ENCODE measurements at regions not wholly inside any gene's neighbourhood (a gene's known extent, or its start where the extent isn't known, plus 50 kb on each side); places are given as distances from the start of the nearest gene placed in this dataset.

GRCh38 chr5:79182141-79182540, 53.8 kb upstream of the JMY start:
- Histone ChIP-seq H3K36me3 (no peaks in the 10 kb centered on the region), H3K4me3 (no peak overlapping the region), H3K27ac (no peak overlapping the region), H3K9me3 (no peaks in the 10 kb centered on the region), H3K4me1 (peaks cover 18% of the 10 kb centered on the region), H3K27me3 (no peaks in the 10 kb centered on the region)
- DNase-seq (ENCODE audit: low spot score in 2 of 2): no peak
- TF ChIP-seq POLR2A (IDR thresholded peaks at IDR 0.05): no peak

- 61% methylated on average over 5 of the region's 5 CpGs for WGBS
- no peaks in the 10 kb centered on the region for H3K9me3 ChIP-seq
- H3K36me3 ChIP-seq: no peaks in the 10 kb centered on the region
- TF ChIP-seq CTCF (IDR thresholded peaks at IDR 0.05): no peak
- TF ChIP-seq EP300 (IDR thresholded peaks at IDR 0.05): no peak
- TF ChIP-seq POLR2AphosphoS5 (IDR thresholded peaks at IDR 0.05): no peak
- no peak for TF ChIP-seq POLR2A (IDR thresholded peaks at IDR 0.05)
- peak overlapping the region; percentile 17 for H3K27ac ChIP-seq
- no peak for DNase-seq (ENCODE audit: low spot score in 2 of 2)
- H3K27me3 ChIP-seq: no peaks in the 10 kb centered on the region
- H3K4me3 ChIP-seq: no peak overlapping the region
- peaks cover 18% of the 10 kb centered on the region for H3K4me1 ChIP-seq
Measured at GRCh38 chr5:79183011-79183410, 52.9 kb upstream of the JMY start.

GRCh38 chr5:79183617-79184016, 52.3 kb upstream of the JMY start:
- Histone ChIP-seq H3K4me1 (peaks cover 18% of the 10 kb centered on the region), H3K36me3 (no peaks in the 10 kb centered on the region), H3K27me3 (no peaks in the 10 kb centered on the region), H3K27ac (peak overlapping the region; percentile 17), H3K4me3 (no peak overlapping the region), H3K9me3 (no peaks in the 10 kb centered on the region)
- no peak for DNase-seq (ENCODE audit: low spot score in 2 of 2)
- no peak for TF ChIP-seq EP300 (IDR thresholded peaks at IDR 0.05)
- TF ChIP-seq POLR2AphosphoS5 (IDR thresholded peaks at IDR 0.05): no peak
- no peak for TF ChIP-seq POLR2A (IDR thresholded peaks at IDR 0.05)
- no peak for TF ChIP-seq CTCF (IDR thresholded peaks at IDR 0.05)
- 21% methylated on average over 1 of the region's 1 CpG for WGBS

- 96% methylated on average over 2 of the region's 2 CpGs for WGBS
- Histone ChIP-seq H3K9me3 (no peaks in the 10 kb centered on the region), H3K4me3 (no peak overlapping the region), H3K36me3 (no peaks in the 10 kb centered on the region), H3K27ac (no peak overlapping the region), H3K27me3 (no peaks in the 10 kb centered on the region), H3K4me1 (peaks cover 25% of the 10 kb centered on the region)
- no peak for DNase-seq (ENCODE audit: low spot score in 2 of 2)
- no peak for TF ChIP-seq POLR2A (IDR thresholded peaks at IDR 0.05)
Measured at GRCh38 chr5:79186021-79186420, 49.9 kb upstream of the JMY start.

All from suprapubic skin (tissue), 4 donors.